ENCODE measurements at regions not wholly inside any gene's neighbourhood (a gene's known extent, or its start where the extent isn't known, plus 50 kb on each side); places are given as distances from the start of the nearest gene placed in this dataset.

DNA sequence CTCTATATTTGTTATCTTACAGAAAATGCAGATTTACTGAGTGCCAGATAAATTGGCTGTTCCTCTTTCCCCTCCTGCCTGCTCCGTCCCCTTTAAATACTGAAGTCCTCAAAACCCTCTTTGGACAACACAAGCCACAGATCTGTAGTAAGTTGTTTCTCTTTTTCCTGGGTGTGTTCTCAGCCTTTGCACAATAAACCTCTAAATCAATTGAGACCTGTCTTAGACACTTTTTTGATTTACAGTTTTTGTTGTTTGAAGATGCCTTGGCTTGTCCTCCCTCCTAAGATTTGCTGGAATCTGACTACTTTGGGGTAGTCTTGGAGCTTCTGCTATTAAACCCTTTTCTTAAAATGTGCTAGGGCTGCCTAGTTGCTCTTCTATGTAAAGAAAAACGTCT lies 60.9 kb upstream of the EIF2S2 start:
- TF ChIP-seq, protein P1, sequence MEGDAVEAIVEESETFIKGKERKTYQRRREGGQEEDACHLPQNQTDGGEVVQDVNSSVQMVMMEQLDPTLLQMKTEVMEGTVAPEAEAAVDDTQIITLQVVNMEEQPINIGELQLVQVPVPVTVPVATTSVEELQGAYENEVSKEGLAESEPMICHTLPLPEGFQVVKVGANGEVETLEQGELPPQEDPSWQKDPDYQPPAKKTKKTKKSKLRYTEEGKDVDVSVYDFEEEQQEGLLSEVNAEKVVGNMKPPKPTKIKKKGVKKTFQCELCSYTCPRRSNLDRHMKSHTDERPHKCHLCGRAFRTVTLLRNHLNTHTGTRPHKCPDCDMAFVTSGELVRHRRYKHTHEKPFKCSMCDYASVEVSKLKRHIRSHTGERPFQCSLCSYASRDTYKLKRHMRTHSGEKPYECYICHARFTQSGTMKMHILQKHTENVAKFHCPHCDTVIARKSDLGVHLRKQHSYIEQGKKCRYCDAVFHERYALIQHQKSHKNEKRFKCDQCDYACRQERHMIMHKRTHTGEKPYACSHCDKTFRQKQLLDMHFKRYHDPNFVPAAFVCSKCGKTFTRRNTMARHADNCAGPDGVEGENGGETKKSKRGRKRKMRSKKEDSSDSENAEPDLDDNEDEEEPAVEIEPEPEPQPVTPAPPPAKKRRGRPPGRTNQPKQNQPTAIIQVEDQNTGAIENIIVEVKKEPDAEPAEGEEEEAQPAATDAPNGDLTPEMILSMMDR (conservative IDR thresholded peaks at IDR 0.05): no peak
- TF ChIP-seq EZH2 (IDR thresholded peaks at IDR 0.05; ENCODE audit: low read depth): no peak

Data from PC-9 (cell line).